Left ventricle myocardium inferior (tissue), 1 donor: ENCODE measurements at regions not wholly inside any gene's neighbourhood (a gene's known extent, or its start where the extent isn't known, plus 50 kb on each side); places are given as distances from the start of the nearest gene placed in this dataset.

Experiments used
- DNase-seq: peaks from one replicate; pipeline ENCODE4 v3.0.0-alpha.2; 2020
- H3K27ac ChIP-seq: fragments of 200-600 bp; replicated peaks from 2 replicates; pipeline ENCODE4 v1.8.0; 2021
- H3K27me3 ChIP-seq: fragments of 200-600 bp; 2 replicates; pipeline ENCODE4 v1.8.0; 2021; ENCODE audit warnings: low read depth
- H3K36me3 ChIP-seq: fragments of 200-600 bp; 2 replicates; pipeline ENCODE4 v1.8.0; 2021
- H3K4me1 ChIP-seq: fragments of 200-600 bp; 2 replicates; pipeline ENCODE4 v1.8.0; 2021
- H3K4me3 ChIP-seq: fragments of 200-600 bp; 2 replicates; pipeline ENCODE4 v1.8.0; 2021; ENCODE audit warnings: mild to moderate bottlenecking, moderate library complexity
- H3K9me3 ChIP-seq: fragments of 200-600 bp; replicated peaks from 2 replicates; pipeline ENCODE4 v1.8.0; 2021
- CTCF ChIP-seq: fragments of 200-600 bp; IDR thresholded peaks from 2 replicates; pipeline ENCODE4 v1.8.0; 2021; ENCODE audit warnings: antibody characterized with exemption, mild to moderate bottlenecking, borderline replicate concordance
- intact Hi-C: fragments of 100-400 bp; cut with micrococcal nuclease; formaldehyde crosslinking; loops from one replicate; pipeline ENCODE4 v1.11.0; 2022
- donor health status: DM: no; HTN: yes; CAD: no; lungs with severe emphysema.

GRCh38 chr6:20319520-20320357 lies 81.9 kb upstream of the E2F3 start:
- DNase-seq: no peak
- Histone ChIP-seq H3K36me3 (no peaks in the 10 kb centered on the region), H3K9me3 (no peaks in the 10 kb centered on the region), H3K4me1 (no peaks in the 10 kb centered on the region), H3K27ac (no peak overlapping the region), H3K27me3 (peaks cover 6% of the 10 kb centered on the region), H3K4me3 (no peak overlapping the region)
- intact Hi-C loops: no loop called here
- TF ChIP-seq CTCF: no peak

DNA sequence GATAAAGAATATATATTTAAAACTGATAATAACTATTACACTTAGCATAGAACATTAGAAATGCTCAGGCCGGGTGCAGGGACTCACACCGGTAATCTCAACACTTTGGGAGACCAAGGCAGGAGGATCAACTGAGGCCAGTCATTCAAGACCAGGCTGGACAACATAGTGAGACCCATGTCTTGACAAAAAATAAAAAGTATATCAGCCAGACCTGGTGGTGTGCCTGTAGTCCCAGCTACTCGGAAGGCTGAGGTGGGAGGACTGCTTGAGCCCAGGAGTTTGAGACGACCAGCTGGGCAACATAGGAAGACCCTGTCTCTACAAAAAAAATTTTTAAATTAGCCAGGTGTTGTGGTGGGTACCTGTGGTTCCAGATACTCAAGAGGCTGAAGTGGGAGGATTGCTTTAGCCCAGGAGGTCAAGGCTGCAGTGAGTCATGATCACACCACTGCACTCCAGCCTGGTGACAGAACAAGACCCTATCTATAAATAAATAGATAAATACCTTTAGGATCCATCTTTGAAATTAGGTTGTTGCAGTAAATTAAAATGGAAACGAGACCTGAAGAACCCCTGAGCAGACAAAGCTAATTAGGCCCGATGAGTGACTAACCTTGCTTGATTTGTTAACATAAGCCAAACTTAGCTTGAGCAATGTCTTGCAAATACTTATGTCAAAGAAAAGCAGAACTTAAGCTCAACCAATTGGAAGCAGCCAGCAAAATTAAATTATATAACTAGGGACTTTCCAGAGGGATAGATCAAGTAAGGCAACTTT lies 75.8 kb upstream of the E2F3 start:
- Histone ChIP-seq H3K27ac (no peak overlapping the region), H3K4me1 (no peaks in the 10 kb centered on the region), H3K9me3 (no peaks in the 10 kb centered on the region), H3K36me3 (no peaks in the 10 kb centered on the region), H3K27me3 (peaks cover 4% of the 10 kb centered on the region), H3K4me3 (no peak overlapping the region)
- TF ChIP-seq CTCF: no peak
- no peak for DNase-seq
- intact Hi-C loops: no loop called here

DNA sequence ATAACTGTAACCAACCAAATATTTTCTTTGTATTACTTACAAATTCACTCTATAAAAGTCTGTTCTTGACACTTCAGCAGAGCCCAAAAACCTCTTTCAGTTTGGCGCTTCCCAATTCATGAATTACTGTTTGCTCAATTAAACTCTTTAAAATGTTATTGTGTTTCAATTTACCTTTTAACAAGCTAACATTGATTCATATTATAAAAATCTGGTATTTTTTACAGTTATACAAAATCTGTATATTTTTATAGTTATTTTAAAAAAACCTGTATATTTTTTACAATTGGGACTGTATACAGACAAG lies 75.3 kb upstream of the E2F3 start:
- H3K4me1 ChIP-seq: peaks cover 2% of the 10 kb centered on the region
- no peak overlapping the region for H3K27ac ChIP-seq
- H3K36me3 ChIP-seq: no peaks in the 10 kb centered on the region
- H3K9me3 ChIP-seq: no peaks in the 10 kb centered on the region
- H3K4me3 ChIP-seq: no peak overlapping the region
- H3K27me3 ChIP-seq: peaks cover 7% of the 10 kb centered on the region
- no peak for TF ChIP-seq CTCF
- DNase-seq: no peak
- intact Hi-C loops: no loop called here

DNA sequence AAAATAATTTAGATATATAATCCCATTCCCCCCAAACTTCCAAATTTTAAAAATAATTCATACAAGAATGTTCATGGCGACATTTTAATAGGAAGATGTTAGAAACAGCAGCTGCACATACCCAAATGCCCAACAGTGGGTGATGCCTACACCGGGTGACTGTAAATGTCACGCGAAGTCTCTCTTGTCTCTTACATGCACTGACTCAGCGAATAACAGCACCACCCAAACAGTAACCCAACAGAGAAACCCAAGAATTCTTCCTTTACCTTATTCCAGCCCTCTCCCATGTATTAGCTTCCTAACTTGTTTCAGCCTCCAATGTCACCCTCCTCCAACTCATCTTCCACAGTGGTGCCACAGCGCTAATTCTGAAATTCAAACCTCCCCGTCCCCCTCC lies 74.5 kb upstream of the E2F3 start:
- Histone ChIP-seq H3K36me3 (no peaks in the 10 kb centered on the region), H3K9me3 (no peaks in the 10 kb centered on the region), H3K4me1 (peaks cover 9% of the 10 kb centered on the region), H3K4me3 (no peak overlapping the region), H3K27ac (no peak overlapping the region), H3K27me3 (peaks cover 11% of the 10 kb centered on the region)
- TF ChIP-seq CTCF: no peak
- no peak for DNase-seq
- intact Hi-C loops: no loop called here

DNA sequence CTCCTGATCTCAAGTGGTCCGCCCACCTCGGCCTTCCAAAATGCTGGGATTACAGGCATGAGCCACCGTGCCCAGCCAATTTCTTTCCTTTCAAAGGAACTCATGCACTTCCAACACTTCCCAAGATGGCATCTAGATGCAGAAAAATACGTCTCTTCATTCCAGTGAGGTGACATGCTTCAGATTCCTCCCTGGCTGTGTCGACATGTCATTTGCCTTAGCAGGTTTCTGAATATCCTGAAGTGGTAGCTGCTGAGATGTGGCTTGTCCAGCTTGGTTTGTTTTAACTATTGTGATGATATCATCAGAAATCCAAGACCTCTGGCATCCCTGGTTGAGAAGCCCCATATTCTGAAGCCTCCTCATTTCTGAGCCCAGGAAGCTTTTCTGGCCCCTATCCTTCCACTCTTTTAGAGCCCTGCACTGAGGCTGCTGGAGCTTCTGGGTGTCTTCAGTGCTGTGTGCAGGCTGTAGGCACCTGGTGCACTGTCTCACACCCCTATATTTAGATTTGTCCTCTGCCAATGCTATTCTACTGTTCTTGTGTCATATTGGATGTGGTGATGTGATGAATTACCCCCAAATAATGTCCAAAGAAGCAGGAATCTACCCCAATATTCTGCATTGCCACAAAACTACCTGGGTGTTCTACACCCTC lies 73.3 kb upstream of the E2F3 start:
- Histone ChIP-seq H3K36me3 (no peaks in the 10 kb centered on the region), H3K9me3 (no peaks in the 10 kb centered on the region), H3K27me3 (peaks cover 11% of the 10 kb centered on the region), H3K27ac (no peak overlapping the region), H3K4me3 (no peak overlapping the region), H3K4me1 (peaks cover 9% of the 10 kb centered on the region)
- TF ChIP-seq CTCF: no peak
- intact Hi-C loops: no loop called here
- DNase-seq: no peak
